IMR-90 (cell line): ENCODE measurements at regions not wholly inside any gene's neighbourhood (a gene's known extent, or its start where the extent isn't known, plus 50 kb on each side); places are given as distances from the start of the nearest gene placed in this dataset.

Experiments
- ATAC-seq: fragments of 200-7000 bp; cut with Tn5 transposase; 2 replicates; pipeline ENCODE4 v1.9.1; 2020; ENCODE audit warnings: low read depth, mild to moderate bottlenecking, moderate library complexity
- BruUV-seq: library from RNA; stranded (reverse); fragments of 400-500 nt; replicated peaks from 2 replicates; lab custom pipeline; 2021; lab: Mats Ljungman, UMichigan
- CTCF ChIA-PET: fragments of 300-600 bp; formaldehyde crosslinking; extraction: SDS; loops from one replicate; lab custom pipeline; 2021; ENCODE audit warnings: antibody characterized with exemption; lab: Yijun Ruan, JAX
- POLR2A ChIA-PET: fragments of 300-600 bp; sonication (Branson Sonifier 250); formaldehyde crosslinking; loops from one replicate; lab custom pipeline; 2022; ENCODE audit warnings: antibody characterized with exemption; ENCODE audit not compliant: unreplicated experiment; lab: Charles Lee
- DNase-seq: peaks from one replicate; pipeline ENCODE4 v3.0.0; 2013
- H2AFZ ChIP-seq: replicated peaks from 2 replicates; pipeline ENCODE3; 2013; ENCODE audit warnings: low read length, mild to moderate bottlenecking; ENCODE audit not compliant: poor library complexity
- H2AK5ac ChIP-seq: 2 replicates; pipeline ENCODE4 v1.6.1; 2013; ENCODE audit warnings: low read depth, low read length, inconsistent platforms
- H2AK9ac ChIP-seq: replicated peaks from 2 replicates; pipeline ENCODE3; 2013; ENCODE audit warnings: mild to moderate bottlenecking, low read depth, low read length, moderate library complexity; ENCODE audit not compliant: poor library complexity
- H2BK120ac ChIP-seq: 2 replicates; pipeline ENCODE4 v1.6.1; 2013; ENCODE audit warnings: low read depth, low read length, inconsistent platforms
- H2BK15ac ChIP-seq: 3 replicates; pipeline ENCODE4 v1.6.1; 2013; ENCODE audit warnings: low read depth, low read length, inconsistent platforms
- H2BK20ac ChIP-seq: 2 replicates; pipeline ENCODE4 v1.6.1; 2013; ENCODE audit warnings: low read depth, mild to moderate bottlenecking, inconsistent platforms, low read length, moderate library complexity
- H2BK5ac ChIP-seq: 2 replicates; pipeline ENCODE4 v1.6.1; 2013; ENCODE audit warnings: mild to moderate bottlenecking, low read depth, low read length, inconsistent platforms; ENCODE audit not compliant: poor library complexity, severe bottlenecking
- H3K14ac ChIP-seq: replicated peaks from 2 replicates; pipeline ENCODE4 v1.6.1; 2013; ENCODE audit warnings: low read depth, low read length, inconsistent platforms
- H3K18ac ChIP-seq: 2 replicates; pipeline ENCODE4 v1.6.1; 2013; ENCODE audit warnings: low read depth, low read length, control low read depth
- H3K23ac ChIP-seq: 2 replicates; pipeline ENCODE4 v1.6.1; 2013; ENCODE audit warnings: low read depth, low read length, inconsistent platforms
- H3K27ac ChIP-seq: 2 replicates; pipeline ENCODE4 v1.5.1; 2013; ENCODE audit warnings: mild to moderate bottlenecking, control low read depth, low read length; ENCODE audit not compliant: insufficient read depth
- H3K27me3 ChIP-seq: 2 replicates; pipeline ENCODE4 v1.6.1; 2013; ENCODE audit warnings: low read length; ENCODE audit not compliant: control insufficient read depth, insufficient read depth
- H3K36me3 ChIP-seq: 2 replicates; pipeline ENCODE4 v1.6.1; 2013; ENCODE audit warnings: low read length, mixed read lengths; ENCODE audit not compliant: control insufficient read depth, insufficient read depth
- H3K4ac ChIP-seq: 2 replicates; pipeline ENCODE4 v1.6.1; 2013; ENCODE audit warnings: low read depth, low read length, inconsistent platforms
- H3K4me1 ChIP-seq: 2 replicates; pipeline ENCODE4 v1.6.1; 2013; ENCODE audit warnings: low read length, mixed read lengths; ENCODE audit not compliant: control insufficient read depth, insufficient read depth
- H3K4me2 ChIP-seq: 2 replicates; pipeline ENCODE4 v1.6.1; 2013; ENCODE audit warnings: low read depth, mild to moderate bottlenecking, control low read depth, low read length, moderate library complexity
- H3K4me3 ChIP-seq: 2 replicates; pipeline ENCODE4 v1.5.1; 2013; ENCODE audit warnings: low read depth, mild to moderate bottlenecking, control low read depth, low read length, moderate library complexity; ENCODE audit not compliant: insufficient read depth
- H3K56ac ChIP-seq: 2 replicates; pipeline ENCODE4 v1.6.1; 2013; ENCODE audit warnings: low read length, inconsistent platforms; ENCODE audit not compliant: insufficient read depth; ENCODE audit errors: extremely low read depth
- H3K79me1 ChIP-seq, 2 experiments: 2 replicates each; pipeline ENCODE4 v1.6.1; 2013; ENCODE audit warnings: low read length in 2 of 2, inconsistent platforms in 1 of 2, low read depth in 1 of 2
- H3K9ac ChIP-seq: 2 replicates; pipeline ENCODE4 v1.6.1; 2013; ENCODE audit warnings: low read depth, low read length, control low read depth
- H3K9me1 ChIP-seq: 2 replicates; pipeline ENCODE4 v1.6.1; 2013; ENCODE audit warnings: low read length, inconsistent platforms; ENCODE audit not compliant: insufficient read depth
- H3K9me3 ChIP-seq: 2 replicates; pipeline ENCODE4 v1.6.1; 2013; ENCODE audit warnings: low read length; ENCODE audit not compliant: control insufficient read depth, insufficient read depth
- H4K20me1 ChIP-seq: 2 replicates; pipeline ENCODE4 v1.6.1; 2013; ENCODE audit warnings: low read length, inconsistent platforms; ENCODE audit not compliant: insufficient read depth
- H4K5ac ChIP-seq: 2 replicates; pipeline ENCODE4 v1.6.1; 2013; ENCODE audit warnings: mild to moderate bottlenecking, low read depth, low read length, control low read depth
- H4K8ac ChIP-seq, 2 experiments: 2 replicates each; pipeline ENCODE4 v1.6.1; 2013; ENCODE audit warnings: low read depth in 2 of 2, low read length in 2 of 2, control low read depth in 1 of 2, inconsistent platforms in 1 of 2
- H4K91ac ChIP-seq: 2 replicates; pipeline ENCODE4 v1.6.1; 2013; ENCODE audit warnings: low read depth, low read length, inconsistent platforms; ENCODE audit not compliant: insufficient read depth
- BHLHE40 ChIP-seq: fragments of 150-350 bp; IDR thresholded peaks from 2 replicates; pipeline ENCODE4 v1.6.1; 2016; ENCODE audit warnings: mild to moderate bottlenecking, low read depth, low read length
- CEBPB ChIP-seq: IDR thresholded peaks from 2 replicates; pipeline ENCODE4 v1.6.1; 2012; ENCODE audit warnings: low read depth, low read length, improper control_type of control experiment
- CHD1 ChIP-seq: IDR thresholded peaks from 2 replicates; pipeline ENCODE4 v1.6.1; 2012; ENCODE audit warnings: low read depth, low read length, improper control_type of control experiment
- CTCF ChIP-seq: conservative IDR thresholded peaks from 2 replicates; pipeline ENCODE4 v1.5.1; 2012; ENCODE audit warnings: mild to moderate bottlenecking, low read depth, low read length, improper control_type of control experiment
- ELK1 ChIP-seq: fragments of 150-350 bp; IDR thresholded peaks from 2 replicates; pipeline ENCODE4 v1.6.1; 2016; ENCODE audit warnings: low read depth, mild to moderate bottlenecking, low read length, moderate library complexity, borderline replicate concordance
- FOS ChIP-seq: fragments of 150-350 bp; IDR thresholded peaks from 2 replicates; pipeline ENCODE4 v1.6.1; 2016; ENCODE audit warnings: low read depth, low read length
- MAFK ChIP-seq: IDR thresholded peaks from 2 replicates; pipeline ENCODE4 v1.6.1; 2012; ENCODE audit warnings: low read depth, low read length, improper control_type of control experiment
- MAZ ChIP-seq: IDR thresholded peaks from 2 replicates; pipeline ENCODE4 v1.6.1; 2012; ENCODE audit warnings: low read depth, mild to moderate bottlenecking, low read length, improper control_type of control experiment, moderate library complexity, borderline replicate concordance
- MXI1 ChIP-seq: IDR thresholded peaks from 2 replicates; pipeline ENCODE4 v1.6.1; 2012; ENCODE audit warnings: low read depth, mild to moderate bottlenecking, low read length, moderate library complexity, borderline replicate concordance
- NFE2L2 ChIP-seq: fragments of 150-350 bp; IDR thresholded peaks from 2 replicates; pipeline ENCODE4 v1.6.1; 2016; ENCODE audit warnings: low read depth, mild to moderate bottlenecking, low read length
- POLR2A ChIP-seq: IDR thresholded peaks from 2 replicates; pipeline ENCODE4 v1.6.1; 2012; ENCODE audit warnings: mild to moderate bottlenecking, low read depth, low read length
- RAD21 ChIP-seq: IDR thresholded peaks from 2 replicates; pipeline ENCODE4 v1.6.1; 2012; ENCODE audit warnings: low read length, improper control_type of control experiment
- RCOR1 ChIP-seq: IDR thresholded peaks from 2 replicates; pipeline ENCODE4 v1.6.1; 2012; ENCODE audit warnings: mild to moderate bottlenecking, low read length, improper control_type of control experiment; ENCODE audit not compliant: insufficient replicate concordance
- RFX5 ChIP-seq: IDR thresholded peaks from 2 replicates; pipeline ENCODE4 v1.8.0; 2012; ENCODE audit warnings: low read depth, mild to moderate bottlenecking, low read length, moderate library complexity
- SMC3 ChIP-seq: fragments of 150-350 bp; IDR thresholded peaks from 2 replicates; pipeline ENCODE4 v1.6.1; 2016; ENCODE audit warnings: low read depth, mild to moderate bottlenecking, antibody characterized with exemption, low read length, moderate library complexity
- USF2 ChIP-seq: fragments of 150-350 bp; IDR thresholded peaks from 2 replicates; pipeline ENCODE4 v1.6.1; 2017; ENCODE audit warnings: mild to moderate bottlenecking, antibody characterized with exemption, low read length, low read depth
- WGBS, 2 experiments: methylation state at CpG; one replicate each; pipeline versions ENCODE4 v1.1.5 to v1.1.7; 2013; ENCODE audit warnings: missing lambda C conversion rate in 2 of 2; ENCODE audit not compliant: insufficient read length in 1 of 2; ENCODE audit errors: extremely low coverage in 2 of 2; 5-methylcytosine and 5-hydroxymethylcytosine counted together
- dilution Hi-C: fragments of 300-500 bp; cut with HindIII; formaldehyde crosslinking; loops from one replicate; pipeline ENCODE4 v1.14.3; 2018; ENCODE audit warnings: low sequenced_read_pairs; ENCODE audit not compliant: unreplicated experiment
- in situ Hi-C: fragments of 300-500 bp; cut with MboI; formaldehyde crosslinking; loops from 3 replicates; pipeline ENCODE4 v1.14.3; 2019; ENCODE audit warnings: low sequenced_read_pairs, inconsistent platforms, mixed read lengths
- intact Hi-C: fragments of 100-400 bp; cut with micrococcal nuclease; formaldehyde crosslinking; loops from 2 replicates; pipeline ENCODE4 v1.10.0; 2022

- no peak overlapping the region for H2BK5ac ChIP-seq
- no peak overlapping the region for H2BK20ac ChIP-seq
- H2BK15ac ChIP-seq, result no peak overlapping the region
- H2AK5ac ChIP-seq, result no peak overlapping the region
- ATAC-seq, result no peak
- no peaks in the 10 kb centered on the region for H3K79me1 ChIP-seq
- H2AFZ ChIP-seq, result no peak overlapping the region
- no peak overlapping the region for H4K91ac ChIP-seq
- H3K23ac ChIP-seq, result no peak overlapping the region
- no peak overlapping the region for H3K14ac ChIP-seq
- ChIA-PET CTCF (no interaction called here), POLR2A (no interaction called here)
- no peak overlapping the region for H3K4me3 ChIP-seq
- H4K5ac ChIP-seq, result no peak overlapping the region
- in situ Hi-C loops (no loop called here), dilution Hi-C loops (no loop called here), intact Hi-C loops (no loop called here)
- WGBS, 2 experiments, result no CpG with 5 or more reads among the region's 2 CpGs
- H3K56ac ChIP-seq, result no peak overlapping the region
- no peak for DNase-seq
- H3K4me1 ChIP-seq, result no peaks in the 10 kb centered on the region
- no peak overlapping the region for H3K4me2 ChIP-seq
- peaks cover 22% of the 10 kb centered on the region for H3K9me3 ChIP-seq
- H4K8ac ChIP-seq, result no peak overlapping the region
- H3K4ac ChIP-seq, result no peak overlapping the region
- BruUV-seq, result no TSS peak
- H2AK9ac ChIP-seq, result no peak overlapping the region
- H3K27ac ChIP-seq, result no peak overlapping the region
- H3K18ac ChIP-seq, result no peak overlapping the region
- no peaks in the 10 kb centered on the region for H3K27me3 ChIP-seq
- H2BK120ac ChIP-seq, result no peak overlapping the region
- H3K9me1 ChIP-seq, result no peaks in the 10 kb centered on the region
- no peak for TF ChIP-seq BHLHE40
- no peak for TF ChIP-seq CEBPB
- no peak for TF ChIP-seq USF2
- TF ChIP-seq SMC3, result no peak
- TF ChIP-seq CHD1, result no peak
- no peak for TF ChIP-seq RFX5
- no peak for TF ChIP-seq MAZ
- no peak for TF ChIP-seq FOS
- no peak for TF ChIP-seq MAFK
- no peak for TF ChIP-seq RCOR1
- TF ChIP-seq ELK1, result no peak
- TF ChIP-seq MXI1, result no peak
- no peak for TF ChIP-seq POLR2A
- no peak for TF ChIP-seq NFE2L2
- TF ChIP-seq RAD21, result no peak
- TF ChIP-seq CTCF, result no peak
- no peaks in the 10 kb centered on the region for H4K20me1 ChIP-seq
- H3K9ac ChIP-seq, result no peak overlapping the region
- no peaks in the 10 kb centered on the region for H3K36me3 ChIP-seq
Observed at GRCh38 chr2:7357993-7358392, 440.8 kb downstream of the RNF144A start.
